ENCODE measurements at regions not wholly inside any gene's neighbourhood (a gene's known extent, or its start where the extent isn't known, plus 50 kb on each side); places are given as distances from the start of the nearest gene placed in this dataset.

- TF ChIP-seq CTCF (conservative IDR thresholded peaks at IDR 0.05 in 1 of 2, IDR thresholded peaks at IDR 0.05 in 1 of 2; ENCODE audit: extremely low read depth in 1 of 2, insufficient read depth in 1 of 2, low read depth in 1 of 2, low read length in 2 of 2), result no peak
- TF ChIP-seq EZH2 (IDR thresholded peaks at IDR 0.05; ENCODE audit: borderline replicate concordance, low read length), result no peak
These were observed 229.4 kb upstream of the GALNTL6 start for GRCh38 chr4:171583790-171584189.

Data from mammary epithelial cell (primary cell).